ENCODE measurements at regions not wholly inside any gene's neighbourhood (a gene's known extent, or its start where the extent isn't known, plus 50 kb on each side); places are given as distances from the start of the nearest gene placed in this dataset.

GRCh38 chr20:11159728-11160127, 485.9 kb upstream of the JAG1 start:
- H3K4me3 ChIP-seq (ENCODE audit: extremely low read depth in 1 of 4, insufficient read depth in 2 of 4, low read depth in 3 of 4, low read length in 4 of 4) = no peak overlapping the region
- H3K27ac ChIP-seq (ENCODE audit: low read depth, low read length) = no peak overlapping the region
- H3K4me1 ChIP-seq (replicated peaks in 1 of 4; ENCODE audit: control insufficient read depth in 3 of 4, insufficient read depth in 4 of 4, low read length in 3 of 4) = no peaks in the 10 kb centered on the region
- H3K14ac ChIP-seq (ENCODE audit: insufficient read length) = no peak overlapping the region
- no peak for FAIRE-seq
- no peak overlapping the region for H4K91ac ChIP-seq (replicated peaks; ENCODE audit: insufficient read length, low read length)
- H3K56ac ChIP-seq (replicated peaks; ENCODE audit: insufficient read length, low read depth, low read length) = peak overlapping the region; percentile 90
- CTCF ChIA-PET (ENCODE audit: partially characterized antibody) = interaction anchor here (0.6 kb wide), 1 partner anchor 17 kb away, joined by 3 read pairs; no protein-coding TSS in a partner anchor
- no peak overlapping the region for H3K9ac ChIP-seq (replicated peaks in 1 of 4; ENCODE audit: extremely low read depth in 1 of 4, low read depth in 3 of 4, low read length in 3 of 4)
- no peaks in the 10 kb centered on the region for H3K27me3 ChIP-seq (replicated peaks in 1 of 4; ENCODE audit: control insufficient read depth in 3 of 4, extremely low read depth in 1 of 4, insufficient read depth in 3 of 4, low read length in 3 of 4)
- DNase-seq (ENCODE audit: low read depth in 1 of 2, low spot score in 2 of 2) = no peak
- no peak overlapping the region for H2BK5ac ChIP-seq (ENCODE audit: low read depth, low read length)
- H2AFZ ChIP-seq (ENCODE audit: low read length) = no peak overlapping the region
- H4K20me1 ChIP-seq (replicated peaks in 1 of 2; ENCODE audit: control insufficient read depth in 1 of 2, insufficient read depth in 2 of 2, low read length in 2 of 2) = no peaks in the 10 kb centered on the region
- H4K5ac ChIP-seq (ENCODE audit: insufficient read length, low read depth, low read length) = no peak overlapping the region
- no peak overlapping the region for H3K4ac ChIP-seq (replicated peaks; ENCODE audit: insufficient read length, low read depth, low read length)
- no peak overlapping the region for H4K8ac ChIP-seq (ENCODE audit: extremely low read depth, insufficient read depth, low read length)
- H3K79me1 ChIP-seq (ENCODE audit: low read depth, low read length) = no peaks in the 10 kb centered on the region
- H3K23me2 ChIP-seq (ENCODE audit: low read depth, low read length) = no peaks in the 10 kb centered on the region; the same call in 1 of the 2 replicates
- no peak overlapping the region for H2BK15ac ChIP-seq (ENCODE audit: low read length)
- H3K4me2 ChIP-seq (ENCODE audit: insufficient read depth in 1 of 2, low read depth in 2 of 2, low read length in 2 of 2) = no peak overlapping the region
- no peaks in the 10 kb centered on the region for H3K9me3 ChIP-seq (ENCODE audit: insufficient read depth in 2 of 2, low read depth in 1 of 2, low read length in 1 of 2)
- H3K79me2 ChIP-seq (ENCODE audit: control insufficient read depth in 1 of 2, insufficient read depth in 2 of 2, low read length in 2 of 2) = no peaks in the 10 kb centered on the region
- H2AK5ac ChIP-seq (ENCODE audit: low read depth, low read length) = no peak overlapping the region
- 93% methylated on average over 6 of the region's 6 CpGs; no CpG with 5 or more reads in 1 of the 2 experiments for WGBS, 2 experiments (ENCODE audit: extremely low coverage in 1 of 2, insufficient coverage in 1 of 2, insufficient read length in 1 of 2, insufficient replicate concordance in 2 of 2, low coverage in 1 of 2, low lambda C conversion rate in 2 of 2, missing lambda C conversion rate in 1 of 2)
- H3K36me3 ChIP-seq (ENCODE audit: control insufficient read depth in 2 of 4, insufficient read depth in 4 of 4, low read length in 3 of 4) = no peaks in the 10 kb centered on the region
- no peak overlapping the region for H2BK12ac ChIP-seq (ENCODE audit: low read depth, low read length)
- H2BK20ac ChIP-seq (ENCODE audit: low read length) = no peak overlapping the region
- POLR2A ChIA-PET (ENCODE audit: partially characterized antibody) = no interaction called here
- H3K23ac ChIP-seq (ENCODE audit: insufficient read length) = no peak overlapping the region
- no peak overlapping the region for H2BK120ac ChIP-seq (replicated peaks; ENCODE audit: low read depth, low read length)
- H3K18ac ChIP-seq (ENCODE audit: extremely low read depth, low read length) = no peak overlapping the region
- no peak for TF ChIP-seq HDAC6 (IDR thresholded peaks at IDR 0.05; ENCODE audit: low read depth, low read length)
- no peak for TF ChIP-seq KDM4A (IDR thresholded peaks at IDR 0.05; ENCODE audit: low read depth, low read length, severe bottlenecking)
- TF ChIP-seq SP2 (IDR thresholded peaks at IDR 0.05; ENCODE audit: low read length) = no peak
- no peak for TF ChIP-seq YY1 (IDR thresholded peaks at IDR 0.05; ENCODE audit: low read depth, low read length)
- no peak for TF ChIP-seq ZNF274 (IDR thresholded peaks at IDR 0.05; ENCODE audit: borderline replicate concordance, extremely low read depth, low read length)
- no peak for TF ChIP-seq JUND (IDR thresholded peaks at IDR 0.05; ENCODE audit: low read length)
- TF ChIP-seq SIN3A (conservative IDR thresholded peaks at IDR 0.05 in 1 of 2, IDR thresholded peaks at IDR 0.05 in 1 of 2; ENCODE audit: low read depth in 1 of 2, low read length in 2 of 2) = no peak
- TF ChIP-seq RNF2 (IDR thresholded peaks at IDR 0.05; ENCODE audit: borderline replicate concordance, low read depth, low read length, missing control alignments, poor library complexity, severe bottlenecking) = no peak
- no peak for TF ChIP-seq JUN (IDR thresholded peaks at IDR 0.05; ENCODE audit: low read depth, low read length)
- TF ChIP-seq ATF3 (IDR thresholded peaks at IDR 0.05; ENCODE audit: insufficient read depth, low read depth, low read length) = no peak
- no peak for TF ChIP-seq BCL11A (IDR thresholded peaks at IDR 0.05; ENCODE audit: low read depth in 2 of 2, low read length in 2 of 2)
- no peak for TF ChIP-seq NRF1 (IDR thresholded peaks at IDR 0.05; ENCODE audit: low read depth, low read length)
- TF ChIP-seq HDAC2 (IDR thresholded peaks at IDR 0.05; ENCODE audit: borderline replicate concordance in 1 of 2, low read depth in 2 of 2, low read length in 2 of 2) = no peak

All from H1 (cell line).